RWPE2 (cell line): ENCODE measurements at regions not wholly inside any gene's neighbourhood (a gene's known extent, or its start where the extent isn't known, plus 50 kb on each side); places are given as distances from the start of the nearest gene placed in this dataset.

Source experiments
- ATAC-seq: fragments of 200-7000 bp; cut with Tn5 transposase; 3 replicates; pipeline ENCODE4 v1.9.1; 2021; ENCODE audit warnings: low read depth
- DNase-seq: peaks from one replicate; pipeline ENCODE4 v3.0.0-alpha.2; 2020; ENCODE audit warnings: low spot score
- H3K27ac ChIP-seq: fragments of 450-650 bp; 2 replicates; pipeline ENCODE4 v1.5.1; 2017; ENCODE audit warnings: mild to moderate bottlenecking; ENCODE audit not compliant: poor library complexity, severe bottlenecking
- H3K27me3 ChIP-seq: fragments of 250-450 bp; sonication (Bioruptor Pico); 2 replicates; pipeline ENCODE4 v1.5.1; 2021; ENCODE audit warnings: mild to moderate bottlenecking, moderate library complexity; ENCODE audit not compliant: insufficient read depth, poor library complexity, severe bottlenecking
- H3K36me3 ChIP-seq: fragments of 250-450 bp; sonication (Bioruptor Pico); 2 replicates; pipeline ENCODE4 v1.5.1; 2020; ENCODE audit warnings: low read depth, mild to moderate bottlenecking, moderate library complexity
- H3K4me1 ChIP-seq: fragments of 250-450 bp; sonication (Bioruptor Pico); 2 replicates; pipeline ENCODE4 v1.5.1; 2021; ENCODE audit warnings: mild to moderate bottlenecking, moderate library complexity; ENCODE audit not compliant: insufficient read depth, poor library complexity, severe bottlenecking
- H3K4me3 ChIP-seq: fragments of 250-450 bp; sonication (Bioruptor Pico); 2 replicates; pipeline ENCODE4 v1.5.1; 2021; ENCODE audit warnings: mild to moderate bottlenecking, moderate library complexity; ENCODE audit not compliant: severe bottlenecking
- H3K9me3 ChIP-seq: fragments of 250-450 bp; sonication (Bioruptor Pico); 2 replicates; pipeline ENCODE4 v1.5.1; 2021; ENCODE audit warnings: mild to moderate bottlenecking, moderate library complexity; ENCODE audit not compliant: severe bottlenecking
- CTCF ChIP-seq: fragments of 450-650 bp; IDR thresholded peaks from one replicate; pipeline ENCODE4 v1.5.1; 2017; ENCODE audit warnings: mild to moderate bottlenecking, moderate library complexity; ENCODE audit not compliant: poor library complexity, severe bottlenecking

- Histone ChIP-seq H3K36me3 (no peaks in the 10 kb centered on the region), H3K4me1 (no peaks in the 10 kb centered on the region), H3K4me3 (no peak overlapping the region), H3K9me3 (no peaks in the 10 kb centered on the region), H3K27me3 (no peaks in the 10 kb centered on the region), H3K27ac (no peak overlapping the region)
- ATAC-seq (peak; percentile 85), DNase-seq (no peak)
- TF ChIP-seq CTCF: no peak
Observed at GRCh38 chr6:8229915-8230756, 127.8 kb upstream of the EEF1E1 start.

GRCh38 chr6:8225113-8225512 lies 122.8 kb upstream of the EEF1E1 start:
- Histone ChIP-seq H3K27ac (no peak overlapping the region), H3K9me3 (no peaks in the 10 kb centered on the region), H3K4me3 (no peak overlapping the region), H3K36me3 (no peaks in the 10 kb centered on the region), H3K4me1 (no peaks in the 10 kb centered on the region), H3K27me3 (no peaks in the 10 kb centered on the region)
- DNase-seq (no peak), ATAC-seq (peak; percentile 60; the same call in 2 of the 3 replicates)
- TF ChIP-seq CTCF: no peak

GRCh38 chr6:8223678-8224077 lies 121.3 kb upstream of the EEF1E1 start:
- Histone ChIP-seq H3K27me3 (no peaks in the 10 kb centered on the region), H3K9me3 (no peaks in the 10 kb centered on the region), H3K4me3 (no peak overlapping the region), H3K4me1 (no peaks in the 10 kb centered on the region), H3K27ac (no peak overlapping the region), H3K36me3 (no peaks in the 10 kb centered on the region)
- ATAC-seq (no peak), DNase-seq (no peak)
- TF ChIP-seq CTCF: no peak

GRCh38 chr6:8219352-8219943 lies 117.1 kb upstream of the EEF1E1 start:
- H3K27me3 ChIP-seq: no peaks in the 10 kb centered on the region
- no peak overlapping the region for H3K4me3 ChIP-seq
- H3K9me3 ChIP-seq: no peaks in the 10 kb centered on the region
- H3K36me3 ChIP-seq: no peaks in the 10 kb centered on the region
- H3K27ac ChIP-seq: no peak overlapping the region
- no peak for DNase-seq
- no peak; the same call in 2 of the 3 replicates for ATAC-seq
- TF ChIP-seq CTCF: peak; percentile 85
- no peaks in the 10 kb centered on the region for H3K4me1 ChIP-seq

GRCh38 chr6:8218861-8219260 lies 116.5 kb upstream of the EEF1E1 start:
- Histone ChIP-seq H3K9me3 (no peaks in the 10 kb centered on the region), H3K27ac (no peak overlapping the region), H3K4me3 (no peak overlapping the region), H3K4me1 (no peaks in the 10 kb centered on the region), H3K36me3 (no peaks in the 10 kb centered on the region), H3K27me3 (no peaks in the 10 kb centered on the region)
- no peak for DNase-seq
- no peak for TF ChIP-seq CTCF
- ATAC-seq: no peak
